GM13976 (cell line): ENCODE measurements at regions not wholly inside any gene's neighbourhood (a gene's known extent, or its start where the extent isn't known, plus 50 kb on each side); places are given as distances from the start of the nearest gene placed in this dataset.

Experiments used
- DNase-seq: peaks from one replicate; pipeline ENCODE4 v3.0.0; 2012; ENCODE audit warnings: low spot score
- CTCF ChIP-seq: IDR thresholded peaks from 2 replicates; pipeline ENCODE4 v1.5.1; 2012; ENCODE audit warnings: borderline replicate concordance, mild to moderate bottlenecking; ENCODE audit not compliant: insufficient read depth; ENCODE audit errors: extremely low read depth, missing control alignments, control extremely low read depth
- in situ Hi-C: fragments of 300-500 bp; cut with MboI; formaldehyde crosslinking; loops from one replicate; pipeline ENCODE4 v1.12.0; 2022; ENCODE audit warnings: low sequenced_read_pairs, mixed read lengths, inconsistent platforms; ENCODE audit not compliant: unreplicated experiment

- in situ Hi-C loops, result no loop called here
- no peak for TF ChIP-seq CTCF
- no peak for DNase-seq
These were observed 137.8 kb upstream of the NUDT6 start for GRCh38 chr4:123060039-123060770.

GRCh38 chr4:123064390-123064789, 142.0 kb upstream of the NUDT6 start:
- no peak for DNase-seq
- TF ChIP-seq CTCF, result no peak
- in situ Hi-C loops, result no loop called here

- in situ Hi-C loops, result no loop called here
- no peak for TF ChIP-seq CTCF
- DNase-seq, result no peak
These were observed 145.7 kb upstream of the NUDT6 start for GRCh38 chr4:123068081-123068480.

- no peak for DNase-seq
- no peak for TF ChIP-seq CTCF
- in situ Hi-C loops, result no loop called here
These were observed 149.7 kb upstream of the NUDT6 start for GRCh38 chr4:123072060-123072459.

- DNase-seq, result no peak
- no peak for TF ChIP-seq CTCF
- in situ Hi-C loops, result no loop called here
These were observed 151.3 kb upstream of the NUDT6 start for GRCh38 chr4:123073650-123074049.

- in situ Hi-C loops, result no loop called here
- TF ChIP-seq CTCF, result no peak
- no peak for DNase-seq
These were observed 154.9 kb upstream of the NUDT6 start for GRCh38 chr4:123077330-123077729.
